ENCODE measurements at regions not wholly inside any gene's neighbourhood (a gene's known extent, or its start where the extent isn't known, plus 50 kb on each side); places are given as distances from the start of the nearest gene placed in this dataset.

DNA sequence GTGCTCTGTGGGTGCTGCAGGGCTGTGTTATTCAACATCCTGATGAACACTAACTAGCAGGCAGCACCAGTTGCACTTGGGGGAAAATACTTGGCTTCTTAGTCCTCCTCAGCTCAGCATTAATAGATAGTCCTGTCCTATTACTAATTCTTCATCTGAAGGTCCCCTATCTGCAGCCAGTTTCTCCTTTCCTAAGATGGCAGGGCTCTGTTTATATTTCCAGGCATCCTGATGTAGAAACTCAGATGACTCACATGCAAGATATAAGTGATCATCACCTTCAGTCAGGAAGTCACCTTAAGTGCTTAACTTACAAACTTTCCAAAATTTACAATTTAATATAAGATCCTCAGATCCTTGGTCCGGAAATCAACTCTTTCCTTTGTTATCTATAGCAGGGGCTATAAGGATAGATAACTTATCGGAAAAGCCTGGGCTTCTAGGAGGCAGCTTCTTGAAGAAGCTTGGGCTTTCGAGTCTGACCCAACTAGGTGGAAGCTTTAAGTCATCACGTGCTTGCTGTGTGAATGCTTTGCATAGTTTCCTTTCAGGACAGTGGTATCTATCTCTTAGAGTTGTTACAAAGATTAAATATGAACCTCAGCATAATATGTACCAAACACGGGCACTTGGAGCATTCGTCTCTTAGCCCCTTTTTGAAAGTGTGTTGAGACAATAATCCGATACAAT is 181.0 kb upstream of the GRIP1 start:
- DNase-seq = no peak
- Histone ChIP-seq H3K27ac (no peak overlapping the region), H3K4me1 (no peaks in the 10 kb centered on the region), H3K36me3 (no peaks in the 10 kb centered on the region), H3K27me3 (no peaks in the 10 kb centered on the region), H3K9ac (ENCODE audit: low read depth in 2 of 2, low read length in 2 of 2) (no peak overlapping the region), H3K4me3 (no peak overlapping the region), H3K9me3 (no peaks in the 10 kb centered on the region)
- intact Hi-C loops (cut with DNase I) = loop anchor here (10.0 kb wide), 1 partner anchor 165 kb away; no protein-coding TSS in a partner anchor
- TF ChIP-seq CTCF (IDR thresholded peaks at IDR 0.05) = no peak

DNA sequence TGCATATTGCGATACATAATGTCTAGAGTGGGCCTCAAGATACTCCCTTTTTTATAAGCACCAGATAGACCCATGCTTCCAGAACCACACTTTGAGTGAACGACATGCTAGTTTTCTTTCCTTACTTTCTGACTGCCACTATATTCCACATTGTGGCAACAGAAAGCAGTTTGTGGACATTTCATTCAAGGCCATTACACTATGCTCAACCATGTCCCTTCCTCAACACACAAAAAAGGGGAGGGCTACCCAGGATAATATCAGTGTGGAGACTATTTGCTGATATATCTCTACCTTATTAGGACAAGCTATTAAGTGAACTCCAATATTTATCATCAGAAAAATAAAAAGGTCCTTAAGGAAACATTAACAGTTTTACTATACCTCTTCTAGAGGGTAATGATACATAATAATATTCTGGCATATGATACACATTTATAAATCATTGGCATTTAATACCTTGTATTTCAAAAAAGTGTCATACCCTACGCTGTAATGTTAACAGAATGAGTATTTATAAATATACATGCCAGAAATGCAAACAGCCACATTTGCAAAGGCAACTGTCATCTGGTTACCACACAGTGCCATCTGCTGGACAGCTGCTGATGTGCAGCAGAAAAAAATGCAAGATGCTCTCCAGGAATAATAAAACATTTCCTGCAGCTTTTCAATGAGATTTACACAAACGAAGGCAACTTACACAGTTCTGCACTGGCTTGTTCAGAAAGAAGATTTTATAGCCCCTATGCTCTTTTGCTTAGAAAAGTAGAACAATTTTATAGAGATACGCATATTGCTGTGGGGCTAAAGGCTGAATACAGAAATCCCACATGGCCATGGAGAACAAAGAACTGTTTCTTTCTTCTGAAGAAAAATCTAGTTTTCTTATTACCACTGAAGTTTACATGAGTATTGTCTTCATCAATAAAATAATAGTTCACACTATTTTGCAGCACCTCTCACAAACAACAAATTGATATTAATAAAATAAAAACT is 182.2 kb upstream of the GRIP1 start:
- intact Hi-C loops (cut with DNase I) = no loop called here
- no peak overlapping the region for H3K4me3 ChIP-seq
- no peaks in the 10 kb centered on the region for H3K27me3 ChIP-seq
- H3K36me3 ChIP-seq = no peaks in the 10 kb centered on the region
- H3K9me3 ChIP-seq = no peaks in the 10 kb centered on the region
- H3K4me1 ChIP-seq = no peaks in the 10 kb centered on the region
- no peak overlapping the region for H3K27ac ChIP-seq
- DNase-seq = peak; percentile 58
- no peak overlapping the region for H3K9ac ChIP-seq (ENCODE audit: low read depth in 2 of 2, low read length in 2 of 2)
- peak; percentile 85 for TF ChIP-seq CTCF (IDR thresholded peaks at IDR 0.05)

DNA sequence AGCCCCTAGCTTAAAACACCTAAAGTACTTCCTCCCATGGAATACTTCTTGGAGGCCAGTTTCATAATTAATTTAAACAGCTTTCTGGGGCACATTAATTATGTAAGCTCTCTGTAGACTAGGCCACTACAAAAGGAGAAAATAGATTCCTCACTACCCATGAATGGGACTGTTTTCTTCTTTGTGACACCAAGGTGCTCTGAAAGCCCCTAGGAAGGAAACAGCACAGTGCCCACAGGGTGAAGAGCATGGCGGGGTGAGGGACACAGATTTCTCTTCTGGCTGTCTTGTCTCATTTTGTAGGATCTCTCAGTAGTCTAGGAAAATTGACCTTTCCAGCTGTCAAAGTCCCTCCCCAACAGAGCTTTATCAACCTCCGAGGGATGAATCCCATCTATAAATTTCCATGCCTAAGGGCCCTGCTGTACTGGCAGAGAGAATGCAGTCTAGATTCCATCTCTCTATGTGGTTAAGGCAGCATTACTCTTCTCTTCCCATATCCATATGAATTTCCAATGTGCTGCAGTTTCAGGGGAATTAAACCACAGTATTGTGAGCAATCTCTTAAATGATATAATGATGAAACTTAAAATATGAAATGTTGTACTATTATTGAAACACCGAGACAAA is 183.6 kb upstream of the GRIP1 start:
- H3K9ac ChIP-seq (ENCODE audit: low read depth in 2 of 2, low read length in 2 of 2) = no peak overlapping the region
- no peaks in the 10 kb centered on the region for H3K36me3 ChIP-seq
- no peaks in the 10 kb centered on the region for H3K27me3 ChIP-seq
- no peak for DNase-seq
- H3K9me3 ChIP-seq = no peaks in the 10 kb centered on the region
- intact Hi-C loops (cut with DNase I) = no loop called here
- no peak for TF ChIP-seq CTCF (IDR thresholded peaks at IDR 0.05)
- H3K4me3 ChIP-seq = no peak overlapping the region
- H3K4me1 ChIP-seq = no peaks in the 10 kb centered on the region
- no peak overlapping the region for H3K27ac ChIP-seq

GRCh38 chr12:66863276-66863675 is 184.4 kb upstream of the GRIP1 start:
- DNase-seq = no peak
- H3K4me3 ChIP-seq = no peak overlapping the region
- H3K9me3 ChIP-seq = no peaks in the 10 kb centered on the region
- no peak overlapping the region for H3K27ac ChIP-seq
- no peaks in the 10 kb centered on the region for H3K4me1 ChIP-seq
- no peak overlapping the region for H3K9ac ChIP-seq (ENCODE audit: low read depth in 2 of 2, low read length in 2 of 2)
- no peaks in the 10 kb centered on the region for H3K36me3 ChIP-seq
- intact Hi-C loops (cut with DNase I) = no loop called here
- no peaks in the 10 kb centered on the region for H3K27me3 ChIP-seq
- no peak for TF ChIP-seq CTCF (IDR thresholded peaks at IDR 0.05)

DNA sequence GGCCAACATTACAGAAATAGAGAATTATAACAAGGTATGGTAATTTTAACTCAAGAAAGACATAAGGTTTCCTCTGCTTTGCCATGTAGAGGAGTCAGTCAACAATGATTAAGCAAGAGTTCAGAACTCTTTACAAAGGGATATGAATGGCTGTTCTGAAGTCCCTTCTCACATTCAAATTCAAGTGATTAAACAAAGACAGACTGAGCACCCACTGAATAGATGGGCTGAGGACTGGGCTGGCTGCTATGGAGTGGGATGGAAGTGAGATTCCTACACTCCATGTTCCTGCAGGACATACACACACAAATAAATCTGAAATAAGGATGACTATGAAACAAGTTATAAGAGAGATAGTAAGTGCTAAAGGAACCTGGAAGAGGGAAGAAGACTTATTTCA is 199.0 kb upstream of the GRIP1 start:
- no peak for DNase-seq
- Histone ChIP-seq H3K9ac (ENCODE audit: low read depth in 2 of 2, low read length in 2 of 2) (no peak overlapping the region), H3K27me3 (no peaks in the 10 kb centered on the region), H3K4me3 (no peak overlapping the region), H3K36me3 (no peaks in the 10 kb centered on the region), H3K9me3 (no peaks in the 10 kb centered on the region), H3K4me1 (no peaks in the 10 kb centered on the region), H3K27ac (no peak overlapping the region)
- no peak for TF ChIP-seq CTCF (IDR thresholded peaks at IDR 0.05)
- intact Hi-C loops (cut with DNase I) = no loop called here
